OCI-LY3 (cell line): ENCODE measurements at regions not wholly inside any gene's neighbourhood (a gene's known extent, or its start where the extent isn't known, plus 50 kb on each side); places are given as distances from the start of the nearest gene placed in this dataset.

Experiments used
- H2AFZ ChIP-seq: fragments of 200-600, 300-600 bp; shearing (Covaris generic); 2 replicates; pipeline ENCODE4 v1.6.0; 2014; ENCODE audit warnings: antibody characterized with exemption, low read depth, low read length
- H3K27ac ChIP-seq: fragments of 200-600, 300-600 bp; sonication (generic); 2 replicates; pipeline ENCODE4 v1.5.1; 2014; ENCODE audit warnings: mild to moderate bottlenecking, low read length, moderate library complexity, mixed read lengths
- H3K27me3 ChIP-seq: fragments of 200-600, 300-600 bp; sonication (generic); 2 replicates; pipeline ENCODE4 v1.6.1; 2014; ENCODE audit warnings: low read depth, low read length, mixed read lengths
- H3K36me3 ChIP-seq: fragments of 200-600, 300-600 bp; sonication (generic); replicated peaks from 2 replicates; pipeline ENCODE3; 2014; ENCODE audit warnings: low read depth, low read length, mixed read lengths
- H3K4me1 ChIP-seq: fragments of 300-600, 200-600 bp; sonication (generic); 2 replicates; pipeline ENCODE4 v1.6.1; 2014; ENCODE audit warnings: low read length, mixed read lengths
- H3K4me2 ChIP-seq: fragments of 200-600, 300-600 bp; sonication (generic); 2 replicates; pipeline ENCODE4 v1.6.1; 2014; ENCODE audit warnings: low read length, mixed read lengths
- H3K4me3 ChIP-seq: fragments of 300-600, 200-600 bp; sonication (generic); 2 replicates; pipeline ENCODE4 v1.5.1; 2014; ENCODE audit warnings: antibody characterized with exemption, mild to moderate bottlenecking, low read length, moderate library complexity
- H3K79me2 ChIP-seq: fragments of 300-600, 200-600 bp; shearing (Covaris generic); 2 replicates; pipeline ENCODE4 v1.6.1; 2014; ENCODE audit warnings: mild to moderate bottlenecking, low read length, mixed read lengths
- H3K9ac ChIP-seq: fragments of 300-600, 200-600 bp; shearing (Covaris generic); 2 replicates; pipeline ENCODE4 v1.6.0; 2014; ENCODE audit warnings: mild to moderate bottlenecking, low read length, moderate library complexity
- H3K9me3 ChIP-seq: fragments of 200-600, 300-600 bp; shearing (Covaris generic); 2 replicates; pipeline ENCODE4 v1.6.1; 2014; ENCODE audit warnings: low read length, mixed read lengths; ENCODE audit not compliant: insufficient read depth
- H4K20me1 ChIP-seq: fragments of 200-600, 300-600 bp; sonication (generic); 2 replicates; pipeline ENCODE4 v1.6.1; 2016; ENCODE audit warnings: low read length, mixed read lengths; ENCODE audit not compliant: insufficient read depth
- EZH2phosphoT487 ChIP-seq: fragments of 200-600 bp; shearing (Covaris generic); IDR thresholded peaks from 2 replicates; pipeline ENCODE4 v1.6.1; 2018; ENCODE audit warnings: antibody characterized with exemption, mixed run types, low read depth
- TF ChIP-seq, protein P1 (sequence below): fragments of 200-600, 300-600 bp; sonication (generic); IDR thresholded peaks from 2 replicates; pipeline ENCODE4 v1.5.1; 2014; ENCODE audit warnings: antibody characterized with exemption, low read length, low read depth

DNA sequence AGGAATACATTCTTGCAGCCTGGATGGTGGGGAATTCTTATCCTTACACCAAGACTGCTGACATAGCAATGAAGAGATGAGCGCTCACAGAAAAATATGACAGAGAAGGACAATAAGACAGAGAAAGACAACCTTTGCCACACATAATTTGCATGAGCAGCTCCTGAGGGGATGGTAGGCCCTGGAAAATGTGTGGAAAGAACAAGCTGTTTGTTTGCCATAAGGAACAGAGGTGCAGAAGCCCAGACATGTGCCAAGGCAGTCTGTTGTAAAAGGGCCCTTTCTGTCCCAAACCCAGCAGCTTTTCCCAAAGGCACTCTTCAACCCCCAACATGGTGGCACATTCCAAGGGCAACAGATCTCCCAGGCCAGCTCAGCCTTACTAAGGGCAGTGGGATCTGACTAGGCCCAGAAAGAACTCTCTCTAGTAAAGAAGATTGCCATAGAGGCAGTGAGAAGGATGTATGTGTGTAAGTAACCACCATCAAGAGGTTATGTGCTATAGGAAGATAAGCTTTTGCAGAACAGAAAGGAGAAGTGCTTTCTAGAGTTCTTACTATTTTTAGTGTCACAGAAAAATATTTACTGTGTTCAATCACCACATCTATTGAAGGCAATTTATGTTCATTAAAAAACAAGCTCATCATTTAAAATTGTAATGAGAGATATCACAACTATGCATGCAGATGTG, 287.0 kb upstream of the RASGEF1B start:
- H3K9me3 ChIP-seq = no peaks in the 10 kb centered on the region
- H3K9ac ChIP-seq = no peak overlapping the region
- H3K36me3 ChIP-seq = no peaks in the 10 kb centered on the region
- H3K4me3 ChIP-seq = no peak overlapping the region
- H3K4me2 ChIP-seq = peak overlapping the region; percentile 47
- H4K20me1 ChIP-seq = no peaks in the 10 kb centered on the region
- no peaks in the 10 kb centered on the region for H3K79me2 ChIP-seq
- H3K27me3 ChIP-seq = no peaks in the 10 kb centered on the region
- H2AFZ ChIP-seq = no peak overlapping the region
- TF ChIP-seq, protein P1, sequence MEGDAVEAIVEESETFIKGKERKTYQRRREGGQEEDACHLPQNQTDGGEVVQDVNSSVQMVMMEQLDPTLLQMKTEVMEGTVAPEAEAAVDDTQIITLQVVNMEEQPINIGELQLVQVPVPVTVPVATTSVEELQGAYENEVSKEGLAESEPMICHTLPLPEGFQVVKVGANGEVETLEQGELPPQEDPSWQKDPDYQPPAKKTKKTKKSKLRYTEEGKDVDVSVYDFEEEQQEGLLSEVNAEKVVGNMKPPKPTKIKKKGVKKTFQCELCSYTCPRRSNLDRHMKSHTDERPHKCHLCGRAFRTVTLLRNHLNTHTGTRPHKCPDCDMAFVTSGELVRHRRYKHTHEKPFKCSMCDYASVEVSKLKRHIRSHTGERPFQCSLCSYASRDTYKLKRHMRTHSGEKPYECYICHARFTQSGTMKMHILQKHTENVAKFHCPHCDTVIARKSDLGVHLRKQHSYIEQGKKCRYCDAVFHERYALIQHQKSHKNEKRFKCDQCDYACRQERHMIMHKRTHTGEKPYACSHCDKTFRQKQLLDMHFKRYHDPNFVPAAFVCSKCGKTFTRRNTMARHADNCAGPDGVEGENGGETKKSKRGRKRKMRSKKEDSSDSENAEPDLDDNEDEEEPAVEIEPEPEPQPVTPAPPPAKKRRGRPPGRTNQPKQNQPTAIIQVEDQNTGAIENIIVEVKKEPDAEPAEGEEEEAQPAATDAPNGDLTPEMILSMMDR = no peak
- no peak for TF ChIP-seq EZH2phosphoT487
- H3K27ac ChIP-seq = no peak overlapping the region
- peaks cover 21% of the 10 kb centered on the region for H3K4me1 ChIP-seq

DNA sequence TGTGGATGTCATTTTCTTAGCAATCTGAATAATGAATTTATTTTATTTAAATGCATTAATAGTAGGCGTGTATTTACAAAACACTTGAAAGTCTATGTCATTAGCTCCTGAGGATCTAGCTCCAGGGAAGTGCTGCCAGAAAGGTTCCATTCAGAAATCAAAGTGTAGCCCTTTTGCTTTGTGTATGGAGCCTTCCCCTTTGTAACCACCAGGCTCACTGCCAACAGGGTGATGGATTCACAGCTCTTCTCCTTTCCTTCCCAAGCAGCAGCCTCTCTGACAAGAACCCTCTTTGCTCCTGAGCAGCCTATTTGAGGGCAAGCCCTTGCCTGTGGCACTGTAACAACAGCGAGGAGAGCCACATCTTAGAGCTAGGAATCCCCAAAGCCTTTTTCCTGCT, 286.0 kb upstream of the RASGEF1B start:
- H4K20me1 ChIP-seq = no peaks in the 10 kb centered on the region
- H3K36me3 ChIP-seq = no peaks in the 10 kb centered on the region
- no peaks in the 10 kb centered on the region for H3K79me2 ChIP-seq
- no peak overlapping the region for H3K27ac ChIP-seq
- H3K4me3 ChIP-seq = no peak overlapping the region
- no peak overlapping the region for H3K9ac ChIP-seq
- no peak for TF ChIP-seq EZH2phosphoT487
- TF ChIP-seq, protein P1 = no peak
- no peak overlapping the region for H2AFZ ChIP-seq
- peaks cover 21% of the 10 kb centered on the region for H3K4me1 ChIP-seq
- H3K4me2 ChIP-seq = no peak overlapping the region
- H3K9me3 ChIP-seq = no peaks in the 10 kb centered on the region
- H3K27me3 ChIP-seq = no peaks in the 10 kb centered on the region

DNA sequence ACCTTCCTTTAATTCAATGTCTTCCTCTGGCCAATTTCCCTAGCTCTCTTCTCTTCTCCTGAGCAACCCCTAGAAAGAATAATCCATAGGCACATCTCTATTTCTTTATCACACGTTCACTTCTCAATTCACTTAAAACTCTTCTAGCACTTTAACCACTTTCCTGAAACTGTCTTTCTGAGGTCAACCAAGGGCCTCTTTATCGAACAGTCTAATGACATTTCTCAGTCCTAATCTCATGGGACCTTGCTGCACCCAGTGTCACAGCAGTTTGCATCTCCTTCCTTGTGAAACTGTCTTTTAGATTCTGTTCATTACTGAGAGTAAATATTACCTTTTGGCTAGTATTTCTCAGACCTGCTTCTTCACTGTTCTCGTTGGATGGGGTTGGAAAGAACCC, 285.3 kb upstream of the RASGEF1B start:
- H3K9ac ChIP-seq = no peak overlapping the region

DNA sequence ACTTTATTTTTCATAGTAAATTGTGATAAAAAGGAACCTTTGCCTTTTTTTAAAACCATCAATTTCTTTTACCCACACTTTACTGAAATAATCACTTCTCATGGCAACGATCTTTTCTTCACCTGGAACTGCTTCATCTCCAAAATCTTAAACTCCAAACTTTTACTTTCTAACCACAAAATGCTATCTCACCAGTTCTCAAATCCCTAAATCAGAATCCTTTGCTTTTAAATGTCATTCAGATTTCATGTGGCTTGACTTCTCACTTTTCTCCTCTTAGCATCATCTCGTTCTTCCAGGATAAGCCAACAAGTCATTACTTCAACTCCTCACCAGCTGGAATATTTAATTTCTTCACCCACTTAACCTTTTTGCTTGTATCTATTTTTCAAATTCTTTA, 284.3 kb upstream of the RASGEF1B start:
- TF ChIP-seq EZH2phosphoT487 = no peak
- TF ChIP-seq, protein P1 = no peak
- peaks cover 21% of the 10 kb centered on the region for H3K4me1 ChIP-seq
- H3K9me3 ChIP-seq = no peaks in the 10 kb centered on the region
- H3K27ac ChIP-seq = no peak overlapping the region
- H3K4me3 ChIP-seq = no peak overlapping the region
- no peak overlapping the region for H2AFZ ChIP-seq
- 0 out of 2 replicates have a peak, but pooled peaks cover 3% of the 10 kb centered on the region for H3K27me3 ChIP-seq
- no peaks in the 10 kb centered on the region for H4K20me1 ChIP-seq
- no peaks in the 10 kb centered on the region for H3K79me2 ChIP-seq
- no peaks in the 10 kb centered on the region for H3K36me3 ChIP-seq
- H3K4me2 ChIP-seq = no peak overlapping the region
- no peak overlapping the region for H3K9ac ChIP-seq

More for the DNA sequence above, 285.3 kb upstream of the RASGEF1B start:
- peaks cover 21% of the 10 kb centered on the region for H3K4me1 ChIP-seq
- no peak overlapping the region for H3K4me3 ChIP-seq
- H3K27ac ChIP-seq = no peak overlapping the region
- H3K36me3 ChIP-seq = no peaks in the 10 kb centered on the region
- H2AFZ ChIP-seq = no peak overlapping the region
- H3K27me3 ChIP-seq = no peaks in the 10 kb centered on the region
- H3K4me2 ChIP-seq = no peak overlapping the region
- TF ChIP-seq, protein P1 = no peak
- TF ChIP-seq EZH2phosphoT487 = no peak
- H3K9me3 ChIP-seq = no peaks in the 10 kb centered on the region
- H4K20me1 ChIP-seq = no peaks in the 10 kb centered on the region
- no peaks in the 10 kb centered on the region for H3K79me2 ChIP-seq
